Lung microvascular endothelial cell (primary cell): ENCODE measurements at regions not wholly inside any gene's neighbourhood (a gene's known extent, or its start where the extent isn't known, plus 50 kb on each side); places are given as distances from the start of the nearest gene placed in this dataset.

Experiments used
- DNase-seq, 2 donors: peaks; one replicate each; pipeline versions ENCODE4 v3.0.0 to v3.0.0-alpha.2; 2010; ENCODE audit warnings: low read depth in 2 of 2

DNA sequence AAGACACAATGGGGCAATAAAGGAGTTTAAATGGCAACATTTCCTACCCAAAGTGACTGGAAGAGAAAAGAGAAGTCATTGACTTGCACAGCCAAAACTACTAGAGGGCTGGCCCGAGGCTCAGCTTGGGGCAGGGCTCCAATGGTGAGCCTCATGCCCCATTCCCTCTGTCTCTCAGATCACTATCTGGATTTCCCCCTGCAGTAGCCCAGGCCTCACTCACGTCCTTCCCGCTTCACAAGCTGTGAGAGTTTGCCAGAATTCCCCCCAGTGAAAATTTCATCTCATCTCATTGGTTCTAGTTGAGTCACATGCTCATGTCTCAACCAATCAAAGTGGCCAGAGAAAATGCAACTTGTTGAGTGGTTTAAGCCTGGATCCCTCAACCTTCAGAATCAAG lies 181.3 kb downstream of the WDR11 start:
- no peak for DNase-seq

DNA sequence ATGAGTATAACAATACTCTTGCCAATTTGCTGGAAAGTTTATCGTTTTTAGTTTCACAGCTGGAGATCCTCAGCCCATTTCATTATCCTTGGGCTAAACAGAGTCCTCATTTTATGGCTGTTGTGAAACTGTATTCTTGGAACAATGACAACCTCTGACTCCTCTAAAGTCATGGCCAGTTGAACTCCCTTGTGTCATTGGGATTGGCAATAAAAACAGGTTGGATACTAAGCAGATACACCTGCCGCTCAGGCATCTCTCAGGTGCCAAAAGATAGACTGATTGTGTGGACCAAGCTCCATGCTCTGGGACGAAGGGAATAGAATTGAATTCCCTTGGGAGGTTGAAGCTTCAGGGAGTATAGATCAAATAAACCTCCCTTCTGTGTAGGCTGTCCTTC lies 182.2 kb downstream of the WDR11 start:
- DNase-seq: no peak

DNA sequence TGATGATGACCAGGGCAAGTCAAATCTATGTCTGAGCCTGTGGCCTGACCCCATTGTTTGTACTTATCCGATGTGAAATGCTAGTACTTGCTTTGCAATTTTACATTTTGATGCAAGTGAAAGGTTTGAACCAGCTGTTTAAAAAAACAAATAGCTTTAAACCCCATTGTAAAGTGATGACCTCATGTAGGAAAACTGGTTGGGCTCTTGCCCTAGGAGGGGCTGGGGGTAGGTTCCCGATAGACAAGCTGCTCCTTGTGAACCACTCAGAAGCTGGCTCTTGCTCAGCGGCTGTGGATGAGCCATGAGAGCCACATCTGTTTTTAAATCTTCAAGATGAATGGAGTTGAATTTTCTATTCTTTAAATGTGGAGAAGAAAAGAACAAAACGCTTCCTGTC lies 185.3 kb downstream of the WDR11 start:
- DNase-seq: no peak

DNA sequence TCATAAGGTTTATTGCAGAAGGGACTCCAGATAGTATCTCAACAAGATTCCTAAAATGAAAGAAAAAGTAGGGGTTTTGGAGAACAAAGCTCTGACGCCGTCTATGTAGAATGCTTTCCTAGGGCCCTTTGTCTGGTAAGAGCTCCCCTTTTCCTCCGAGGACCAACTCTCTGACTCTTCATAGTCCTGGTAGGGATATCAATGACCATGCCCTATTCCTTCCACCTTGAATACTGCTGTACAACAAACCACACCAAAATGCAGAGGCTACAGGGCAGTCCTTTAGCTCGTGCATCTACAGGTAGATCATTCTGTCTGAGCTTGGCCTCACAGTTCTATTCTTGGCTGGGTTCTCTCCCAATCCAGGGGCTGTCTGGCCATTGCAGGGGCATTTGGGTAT lies 190.3 kb downstream of the WDR11 start:
- DNase-seq: no peak

DNA sequence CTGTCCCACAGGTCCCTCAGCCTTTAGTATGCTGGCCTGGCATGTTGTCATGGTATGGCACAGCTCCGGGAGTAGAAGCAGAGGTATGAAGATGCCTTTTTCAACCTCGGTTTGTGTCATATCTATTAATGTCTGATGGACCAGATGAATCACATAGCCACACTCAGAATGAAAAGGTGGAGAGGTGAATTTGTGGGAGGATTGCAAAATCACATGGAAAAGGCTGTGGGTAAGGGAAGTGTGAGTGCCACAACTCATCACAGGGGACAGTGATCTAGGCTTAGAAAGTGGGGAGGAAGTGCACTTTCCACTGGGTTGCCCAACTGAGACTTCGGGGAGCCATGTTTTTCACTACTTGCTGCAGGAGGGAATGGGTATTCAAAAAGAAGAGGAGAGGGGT lies 190.7 kb downstream of the WDR11 start:
- DNase-seq: no peak

DNA sequence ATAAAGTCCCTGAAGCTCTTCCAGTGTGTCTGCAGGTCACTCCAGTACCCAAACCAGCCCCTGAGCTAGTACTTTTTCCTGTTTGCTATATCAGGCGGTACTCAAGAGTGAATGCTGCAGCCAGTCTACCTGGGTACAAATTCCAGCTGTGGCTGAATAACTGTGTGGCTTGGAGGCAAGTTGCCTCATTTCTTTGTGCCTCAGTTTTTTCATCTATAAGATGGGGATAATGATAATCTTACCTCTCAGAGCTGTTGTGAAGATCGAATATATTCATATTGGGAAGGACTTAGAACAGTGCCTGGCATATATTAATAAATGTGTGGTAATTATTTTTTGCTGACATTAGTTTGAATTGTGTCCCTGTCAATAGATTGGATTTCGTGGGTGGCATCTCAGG lies 191.2 kb downstream of the WDR11 start:
- DNase-seq: no peak

DNA sequence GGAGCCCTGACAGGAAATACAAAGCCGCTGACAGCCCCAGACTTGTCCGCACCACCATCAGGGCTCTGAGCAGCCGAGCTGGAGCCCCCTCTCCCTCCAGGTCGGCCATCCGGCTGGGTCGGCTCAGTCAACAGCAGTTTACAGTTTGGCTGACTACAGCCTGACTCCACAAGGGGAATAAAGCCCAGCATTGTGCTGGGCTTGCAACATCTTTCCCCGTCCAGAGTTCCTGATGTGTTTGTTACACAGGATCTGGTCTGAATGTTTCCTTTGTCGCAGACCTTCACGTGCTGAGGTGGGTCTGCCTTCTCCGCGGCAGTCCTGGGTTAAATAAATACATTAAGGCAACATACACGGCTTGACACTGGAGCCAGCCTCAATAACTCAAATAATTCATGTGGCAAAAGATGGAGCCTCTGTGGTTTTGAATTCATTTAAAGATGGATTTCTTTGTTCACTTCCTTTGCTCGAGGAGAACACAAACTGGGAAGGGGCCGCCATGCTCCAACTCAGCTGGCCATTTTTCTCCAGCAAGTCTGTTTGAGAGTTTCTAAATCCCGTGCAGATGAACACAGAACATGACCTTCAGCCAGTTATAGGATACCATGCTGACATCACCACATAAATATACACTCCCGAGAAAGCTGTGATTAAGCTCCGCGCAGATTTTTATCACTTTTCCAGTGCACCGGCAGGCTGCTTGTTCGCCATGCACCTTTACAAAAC lies 192.1 kb downstream of the WDR11 start:
- no peak for DNase-seq

DNA sequence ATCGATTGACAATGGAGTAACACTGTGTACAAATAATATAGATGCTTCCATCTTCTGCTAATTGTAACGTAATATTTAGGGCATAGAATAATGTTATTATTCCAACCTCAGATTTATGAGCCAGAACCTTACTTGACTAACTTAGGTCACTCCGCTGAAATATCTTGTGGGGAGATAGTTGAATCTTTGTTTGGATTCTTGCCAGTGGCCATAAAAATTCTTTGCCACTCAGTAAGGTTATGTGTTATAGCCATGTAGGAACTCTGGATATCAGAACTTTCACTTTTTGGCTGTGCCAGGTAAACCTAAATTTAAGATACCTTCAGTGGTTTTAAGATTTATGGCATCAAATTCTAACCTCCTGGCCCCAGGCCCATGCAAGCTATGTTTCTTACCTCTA lies 197.6 kb downstream of the WDR11 start:
- DNase-seq: no peak

DNA sequence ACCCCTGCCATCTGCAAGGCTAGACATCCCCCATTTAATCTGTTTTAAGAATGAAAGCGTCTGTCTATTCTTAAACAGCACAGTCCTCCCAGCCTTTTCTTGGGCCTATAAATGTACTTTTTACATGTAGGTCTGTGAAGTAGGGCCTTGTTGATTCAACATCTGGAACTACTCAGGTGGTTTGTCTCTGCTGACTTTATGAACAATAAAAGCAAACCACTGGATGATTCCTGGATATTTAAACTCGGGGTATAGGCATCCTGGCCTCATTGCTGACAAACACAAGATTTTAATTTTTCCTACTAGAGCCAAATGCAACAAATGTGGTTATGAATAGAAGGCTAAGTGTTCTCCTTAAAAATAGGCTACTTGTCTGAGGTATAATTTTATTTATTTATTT lies 198.3 kb downstream of the WDR11 start:
- no peak for DNase-seq

DNA sequence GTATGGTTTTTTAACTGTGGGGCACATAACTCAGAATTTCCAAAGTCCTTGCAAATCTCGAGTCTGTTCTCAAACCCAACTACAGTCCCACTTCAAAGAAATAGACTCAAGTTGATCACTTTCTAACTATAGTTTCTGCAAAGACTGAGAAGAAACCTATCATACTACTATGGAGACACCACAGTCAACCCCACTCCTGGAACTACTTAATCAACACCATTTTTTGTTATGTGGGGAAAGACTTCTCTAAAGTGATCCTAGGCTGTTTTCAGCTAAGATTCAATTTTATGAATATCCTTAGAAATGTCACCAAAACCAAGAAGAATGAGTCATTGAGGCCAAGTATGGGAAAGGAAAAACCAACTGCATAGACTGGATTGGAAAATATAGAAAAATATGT lies 198.8 kb downstream of the WDR11 start:
- DNase-seq: no peak

DNA sequence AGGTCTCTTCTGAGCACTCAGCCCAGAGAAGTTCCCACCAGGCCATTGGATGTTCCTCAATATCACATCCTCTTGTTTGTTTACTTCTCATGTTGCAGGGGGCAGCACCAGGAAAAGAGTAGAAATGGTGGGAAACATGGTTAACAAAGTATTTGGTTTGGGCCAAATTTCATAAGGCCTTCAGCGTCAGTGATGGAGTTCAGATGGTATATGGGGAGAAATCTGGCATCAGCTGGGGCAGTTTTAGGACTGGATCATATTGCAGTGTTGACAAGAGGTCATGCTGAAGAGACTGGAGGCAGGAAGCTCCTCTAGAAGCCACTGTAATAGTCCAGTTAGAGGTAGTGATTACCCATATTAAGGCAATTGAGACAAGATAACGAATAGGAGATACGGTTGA lies 200.0 kb downstream of the WDR11 start:
- DNase-seq: no peak

DNA sequence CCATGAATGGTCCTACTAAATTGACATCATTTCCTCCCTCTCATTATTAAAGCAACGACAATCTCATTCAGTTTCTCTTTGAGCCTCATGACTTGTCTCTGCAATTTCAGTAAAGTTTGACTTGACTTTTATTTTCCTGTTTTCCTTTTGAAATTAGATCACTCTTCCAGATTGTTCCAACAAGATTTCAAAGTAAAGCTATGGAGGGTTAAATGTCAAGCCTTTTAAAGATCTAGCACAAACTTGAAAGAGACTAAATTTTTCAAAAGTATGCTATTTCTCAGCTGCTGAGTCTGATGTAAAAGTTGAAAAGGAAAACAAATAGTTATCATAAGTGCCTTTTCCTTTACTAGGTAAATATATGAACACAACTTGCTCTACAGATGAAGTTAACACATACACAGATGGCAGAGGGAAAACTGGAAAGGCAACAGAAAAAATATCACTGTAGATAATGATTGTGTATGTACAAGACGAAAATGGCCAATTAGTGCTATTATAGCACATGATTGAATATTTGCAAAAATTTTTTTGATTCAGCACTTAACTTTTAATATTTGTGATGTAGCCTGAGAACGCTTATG lies 200.6 kb downstream of the WDR11 start:
- no peak for DNase-seq

DNA sequence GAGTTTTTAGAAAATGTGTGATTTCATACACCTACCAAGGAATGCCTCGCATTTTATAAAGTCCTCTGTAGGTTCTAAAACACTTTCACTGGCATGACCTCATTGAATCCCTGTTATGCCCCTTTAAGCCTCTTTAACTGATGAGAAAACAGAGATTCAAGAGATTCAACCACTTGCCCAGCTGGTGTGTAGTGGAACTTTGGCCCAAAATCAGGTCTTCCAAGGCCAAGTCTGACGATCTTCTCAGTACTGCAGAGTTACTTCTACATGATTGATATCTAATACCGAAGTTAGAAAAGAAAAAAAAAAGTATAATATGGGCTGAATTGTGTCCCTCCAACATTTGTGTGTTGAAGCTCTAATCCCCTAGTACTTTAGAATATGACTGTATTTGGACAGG lies 202.0 kb downstream of the WDR11 start:
- DNase-seq: no peak

DNA sequence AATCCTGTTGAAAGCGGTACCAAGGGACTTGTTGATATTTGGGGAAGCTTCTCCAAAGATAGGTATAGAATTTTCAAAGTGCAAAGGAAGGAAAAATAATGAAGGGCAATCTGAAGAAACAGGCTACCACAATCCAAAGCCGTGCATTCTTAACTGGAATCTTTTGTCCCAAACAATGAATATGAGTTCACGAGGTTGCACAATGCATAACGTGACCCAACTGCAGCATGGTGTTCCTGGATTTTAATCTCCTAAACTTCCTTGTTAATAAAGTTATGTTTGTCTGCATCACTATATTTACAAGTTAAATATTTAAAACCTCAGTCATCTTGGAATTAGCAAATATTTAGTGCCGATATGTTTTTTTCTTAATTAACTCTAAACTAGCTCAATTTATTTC lies 203.7 kb downstream of the WDR11 start:
- no peak for DNase-seq

DNA sequence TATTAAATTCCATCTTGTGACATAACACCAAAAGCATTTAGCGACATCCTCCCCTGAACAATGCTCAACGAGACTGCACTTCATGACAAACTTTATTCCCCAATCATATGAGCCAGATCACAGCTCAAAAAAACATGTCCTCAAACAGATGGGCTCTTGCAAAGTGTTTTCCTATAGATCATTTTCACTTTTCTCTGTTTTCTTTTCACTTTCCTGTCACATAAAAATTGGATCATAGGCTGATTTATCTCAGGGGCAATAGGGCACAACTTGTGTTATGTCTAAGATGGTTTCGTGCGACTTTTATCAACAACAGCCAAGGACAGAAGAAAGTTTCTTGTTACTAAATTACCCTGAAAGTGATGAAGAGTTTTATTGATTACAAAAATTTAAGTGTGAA lies 206.1 kb downstream of the WDR11 start:
- DNase-seq: no peak

DNA sequence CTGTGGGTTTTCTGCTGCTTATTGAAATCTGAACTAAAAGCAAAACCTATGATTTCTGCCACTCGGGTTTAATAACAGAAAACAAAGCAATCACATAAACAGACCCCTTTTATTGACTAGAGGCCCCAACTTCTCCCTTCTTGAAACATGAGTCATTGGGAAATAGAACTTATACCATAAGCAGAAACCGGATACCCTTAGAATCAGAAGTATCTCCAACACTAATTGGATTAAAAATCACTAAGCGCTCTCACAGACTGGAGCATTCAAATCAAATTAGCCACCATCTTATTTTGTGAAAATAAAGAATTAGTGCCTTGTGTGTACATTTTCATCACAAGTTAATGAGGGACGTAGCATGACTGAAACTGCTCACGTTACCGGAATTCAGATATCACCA lies 206.9 kb downstream of the WDR11 start:
- DNase-seq: no peak

DNA sequence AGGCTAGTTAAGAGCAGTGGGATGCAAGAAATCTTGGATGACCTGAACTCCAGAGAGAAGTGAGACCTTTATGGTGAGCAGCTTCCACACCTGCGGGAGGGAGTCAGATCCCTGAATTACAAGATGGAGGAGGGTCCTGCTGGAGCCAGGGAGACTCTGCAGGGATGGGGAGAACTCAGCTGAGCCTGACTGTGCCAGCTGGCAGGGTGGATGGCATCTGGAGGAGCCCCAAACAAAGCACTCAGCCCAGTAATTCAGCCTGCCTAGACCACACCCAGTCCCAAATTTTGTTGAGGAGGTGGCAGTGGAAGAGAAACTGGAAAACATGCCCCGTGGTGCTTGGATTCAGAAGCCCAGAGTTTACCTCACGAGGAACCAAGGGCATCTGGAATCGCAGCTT lies 208.2 kb downstream of the WDR11 start:
- DNase-seq: no peak

DNA sequence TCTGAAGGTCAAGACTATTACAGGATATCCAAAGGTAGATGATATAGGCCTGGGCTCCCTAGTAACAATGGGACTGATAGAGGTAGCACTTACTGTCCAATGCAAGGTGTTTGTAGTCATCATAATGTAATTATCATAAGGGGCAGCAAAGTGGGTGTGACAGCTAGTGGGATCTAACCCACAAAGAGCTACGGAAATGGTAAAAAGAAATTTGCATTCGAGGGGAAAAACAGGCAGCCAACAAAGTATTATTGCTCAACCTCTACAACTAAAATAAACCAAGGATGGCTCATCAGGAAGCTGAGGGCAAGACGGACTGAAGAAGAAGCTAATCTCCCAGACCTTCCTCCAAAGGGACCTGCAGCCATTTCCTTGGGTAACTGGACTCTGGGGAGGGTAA lies 211.0 kb downstream of the WDR11 start:
- DNase-seq: no peak

DNA sequence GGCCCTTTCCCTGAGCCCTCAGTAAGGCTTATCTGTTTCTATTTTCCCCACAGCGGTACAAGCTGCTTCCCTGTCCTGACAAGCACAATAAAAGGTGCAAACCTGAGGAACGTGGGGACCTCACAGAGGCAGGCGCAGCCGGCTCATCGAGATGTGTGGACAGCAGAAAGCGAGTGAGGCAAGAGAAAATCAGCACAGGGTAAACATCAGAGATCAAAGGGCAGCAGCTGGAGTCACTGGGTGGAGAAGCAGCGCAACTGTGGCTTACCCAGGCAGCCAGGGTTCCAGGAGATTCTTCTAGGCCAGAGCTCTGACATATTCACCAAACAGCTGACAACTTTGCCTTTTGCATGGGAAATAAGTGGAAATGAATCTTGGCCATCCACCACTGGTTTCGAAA lies 212.6 kb downstream of the WDR11 start:
- DNase-seq: no peak

DNA sequence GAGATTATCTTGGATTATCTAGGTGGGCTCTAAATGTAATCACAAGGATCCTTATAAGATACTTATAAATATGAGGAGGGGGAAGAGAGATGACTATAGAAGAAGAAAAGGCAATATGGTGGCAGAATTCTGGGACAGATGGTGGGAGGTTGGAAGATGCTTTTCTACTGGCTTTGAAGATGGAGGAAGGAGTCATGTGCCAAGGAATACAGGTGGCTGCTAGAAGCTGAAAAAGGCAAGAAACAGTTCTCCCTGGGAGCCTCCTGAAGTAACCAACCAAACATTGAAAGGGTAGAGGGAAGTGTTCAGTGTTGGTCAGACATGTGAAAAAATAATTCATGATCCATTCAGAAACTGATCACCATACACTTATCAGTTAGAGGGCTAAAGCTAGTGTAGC lies 213.3 kb downstream of the WDR11 start:
- DNase-seq: no peak

DNA sequence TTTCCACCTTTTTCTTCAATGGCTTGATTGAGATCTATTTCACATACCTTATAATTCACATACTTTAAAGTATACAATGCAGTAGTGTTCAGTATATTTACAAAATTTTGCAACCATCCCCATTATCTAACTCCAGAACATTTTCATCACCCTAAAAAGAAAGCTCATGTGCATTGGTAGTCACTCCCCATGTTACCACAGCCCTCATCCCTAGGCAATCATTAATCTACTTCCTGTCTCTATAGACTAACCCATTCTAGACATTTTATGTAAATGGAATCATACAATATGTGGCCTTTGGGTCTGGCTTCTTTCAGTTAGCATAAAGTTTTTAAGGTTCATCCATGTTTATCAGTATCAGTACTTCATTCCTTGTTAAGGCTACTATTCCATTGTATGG lies 214.2 kb downstream of the WDR11 start:
- DNase-seq: no peak

DNA sequence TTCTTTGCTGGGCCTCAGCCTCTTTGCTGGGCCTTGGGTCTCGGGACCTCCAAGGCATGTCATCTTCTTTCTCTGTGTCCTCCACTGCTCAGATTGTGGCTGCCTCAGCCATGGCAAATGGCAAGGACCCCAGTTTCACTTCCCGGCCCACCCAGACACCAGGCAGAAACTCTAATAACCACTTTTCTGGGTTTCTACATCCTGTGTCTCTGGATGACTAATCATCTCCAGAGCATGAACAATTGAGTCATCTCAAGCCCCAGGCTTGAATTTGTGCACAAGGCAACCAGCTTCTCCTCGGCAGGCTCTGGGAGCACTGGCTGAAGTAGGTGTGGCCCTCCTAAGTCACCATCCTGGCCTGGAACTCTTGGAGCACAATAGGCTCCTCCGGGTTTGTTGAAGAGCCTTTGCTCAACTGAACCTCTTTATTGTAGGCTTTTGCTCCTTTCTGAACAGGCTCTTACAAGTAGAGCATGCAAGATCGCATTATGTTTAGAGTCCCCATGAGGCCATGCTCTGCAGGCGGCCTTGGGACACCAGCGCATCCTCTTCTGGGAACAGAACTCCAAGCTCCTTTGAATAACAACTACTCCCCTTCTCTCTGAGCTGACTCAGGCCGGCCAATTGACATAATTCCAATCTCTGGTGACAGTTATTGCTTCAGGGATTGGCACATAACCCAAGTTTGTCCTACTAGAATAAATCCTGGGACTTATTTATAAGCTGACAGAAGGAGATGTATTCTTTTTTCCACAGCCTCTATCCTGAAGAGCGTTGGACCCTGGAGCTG lies 218.1 kb downstream of the WDR11 start:
- no peak for DNase-seq
